Ascending aorta (tissue), 2 donors: ENCODE measurements at regions not wholly inside any gene's neighbourhood (a gene's known extent, or its start where the extent isn't known, plus 50 kb on each side); places are given as distances from the start of the nearest gene placed in this dataset.

ENCODE experiments used
- DNase-seq, 2 donors: peaks; one replicate each; pipeline ENCODE4 v3.0.0-alpha.2; 2019; ENCODE audit warnings: low spot score in 2 of 2
- H3K27ac ChIP-seq, 2 donors: fragments of 200-600 bp; sonication (generic); one replicate each; pipeline ENCODE4 v1.5.1; 2016 to 2017; ENCODE audit warnings: mild to moderate bottlenecking in 1 of 2
- H3K27me3 ChIP-seq: fragments of 200-600 bp; sonication (generic); one replicate; pipeline ENCODE4 v1.5.1; 2017
- H3K36me3 ChIP-seq, 2 donors: fragments of 200-600 bp; sonication (generic); one replicate each; pipeline ENCODE4 v1.5.1; 2016
- H3K4me1 ChIP-seq, 2 donors: fragments of 200-600 bp; sonication (generic); one replicate each; pipeline ENCODE4 v1.5.1; 2016 to 2017; ENCODE audit warnings: mild to moderate bottlenecking in 1 of 2
- H3K4me3 ChIP-seq, 2 donors: fragments of 200-600 bp; sonication (generic); one replicate each; pipeline ENCODE4 v1.5.1; 2016 to 2017; ENCODE audit warnings: mild to moderate bottlenecking in 1 of 2
- H3K9me3 ChIP-seq, 2 donors: fragments of 200-600 bp; sonication (generic); one replicate each; pipeline ENCODE4 v1.5.1; 2016
- intact Hi-C: fragments of 100-400 bp; cut with DNase I; formaldehyde crosslinking; loops from one replicate; pipeline ENCODE4 v1.15.1; 2023
- TF ChIP-seq, protein P1 (sequence below), 3 experiments: fragments of 200-600 bp in 2 of 3; fragments of 450-650 bp in 1 of 3; sonication (generic) in 2 of 3; IDR thresholded peaks; one replicate each; pipeline ENCODE4 v1.5.1; 2016 to 2019; ENCODE audit warnings: antibody characterized with exemption in 3 of 3, mild to moderate bottlenecking in 1 of 3, moderate library complexity in 1 of 3

DNA sequence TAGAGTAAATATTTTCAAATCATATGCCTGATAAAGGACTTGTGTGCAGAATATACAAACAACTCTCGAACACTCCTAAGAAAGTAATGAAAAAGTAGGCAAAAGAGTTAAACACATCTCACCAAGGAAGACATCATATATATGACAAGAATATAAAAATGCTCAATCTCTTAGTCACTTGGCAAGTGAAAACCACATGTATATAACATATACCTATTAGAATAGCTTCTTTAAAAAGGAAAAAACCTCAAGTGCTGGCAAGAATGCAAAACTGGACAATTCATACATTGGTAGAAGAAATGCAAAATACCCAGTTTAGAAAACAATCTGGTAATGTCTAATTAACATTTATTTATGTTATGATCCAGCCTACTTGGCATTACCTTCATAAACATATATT, 146.6 kb upstream of the DGKB start:
- TF ChIP-seq, protein P1, sequence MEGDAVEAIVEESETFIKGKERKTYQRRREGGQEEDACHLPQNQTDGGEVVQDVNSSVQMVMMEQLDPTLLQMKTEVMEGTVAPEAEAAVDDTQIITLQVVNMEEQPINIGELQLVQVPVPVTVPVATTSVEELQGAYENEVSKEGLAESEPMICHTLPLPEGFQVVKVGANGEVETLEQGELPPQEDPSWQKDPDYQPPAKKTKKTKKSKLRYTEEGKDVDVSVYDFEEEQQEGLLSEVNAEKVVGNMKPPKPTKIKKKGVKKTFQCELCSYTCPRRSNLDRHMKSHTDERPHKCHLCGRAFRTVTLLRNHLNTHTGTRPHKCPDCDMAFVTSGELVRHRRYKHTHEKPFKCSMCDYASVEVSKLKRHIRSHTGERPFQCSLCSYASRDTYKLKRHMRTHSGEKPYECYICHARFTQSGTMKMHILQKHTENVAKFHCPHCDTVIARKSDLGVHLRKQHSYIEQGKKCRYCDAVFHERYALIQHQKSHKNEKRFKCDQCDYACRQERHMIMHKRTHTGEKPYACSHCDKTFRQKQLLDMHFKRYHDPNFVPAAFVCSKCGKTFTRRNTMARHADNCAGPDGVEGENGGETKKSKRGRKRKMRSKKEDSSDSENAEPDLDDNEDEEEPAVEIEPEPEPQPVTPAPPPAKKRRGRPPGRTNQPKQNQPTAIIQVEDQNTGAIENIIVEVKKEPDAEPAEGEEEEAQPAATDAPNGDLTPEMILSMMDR (IDR thresholded peaks at IDR 0.05) = no peak
- intact Hi-C loops = no loop called here
- Histone ChIP-seq H3K27me3 (no peaks in the 10 kb centered on the region), H3K4me1 (no peaks in the 10 kb centered on the region), H3K27ac (no peak overlapping the region), H3K9me3 (no peaks in the 10 kb centered on the region), H3K4me3 (no peak overlapping the region), H3K36me3 (no peaks in the 10 kb centered on the region)
- DNase-seq = no peak

DNA sequence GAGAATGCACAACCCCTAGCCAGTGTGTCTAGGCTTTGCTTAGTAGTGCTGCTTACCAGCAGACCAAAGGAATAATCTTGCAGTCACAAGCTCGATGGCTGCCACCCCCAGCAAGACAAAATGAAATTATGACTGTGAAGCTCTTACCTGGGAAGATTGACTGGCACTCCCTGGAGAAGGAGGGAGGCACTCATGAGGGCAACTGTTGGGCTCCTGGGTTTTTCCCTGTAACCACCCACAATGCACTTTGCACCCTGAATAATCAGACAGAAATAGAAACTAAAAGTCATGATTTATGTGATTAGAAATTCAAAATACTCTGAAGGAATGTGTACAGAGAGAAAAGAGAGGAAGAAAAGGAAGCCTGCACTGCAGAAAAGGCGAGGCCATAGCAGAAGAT, 144.3 kb upstream of the DGKB start:
- no peaks in the 10 kb centered on the region for H3K4me1 ChIP-seq
- H3K36me3 ChIP-seq = no peaks in the 10 kb centered on the region
- H3K4me3 ChIP-seq = no peak overlapping the region
- TF ChIP-seq, protein P1 (IDR thresholded peaks at IDR 0.05) = no peak
- H3K27ac ChIP-seq = no peak overlapping the region
- intact Hi-C loops = no loop called here
- DNase-seq = no peak
- H3K27me3 ChIP-seq = no peaks in the 10 kb centered on the region
- no peaks in the 10 kb centered on the region for H3K9me3 ChIP-seq

DNA sequence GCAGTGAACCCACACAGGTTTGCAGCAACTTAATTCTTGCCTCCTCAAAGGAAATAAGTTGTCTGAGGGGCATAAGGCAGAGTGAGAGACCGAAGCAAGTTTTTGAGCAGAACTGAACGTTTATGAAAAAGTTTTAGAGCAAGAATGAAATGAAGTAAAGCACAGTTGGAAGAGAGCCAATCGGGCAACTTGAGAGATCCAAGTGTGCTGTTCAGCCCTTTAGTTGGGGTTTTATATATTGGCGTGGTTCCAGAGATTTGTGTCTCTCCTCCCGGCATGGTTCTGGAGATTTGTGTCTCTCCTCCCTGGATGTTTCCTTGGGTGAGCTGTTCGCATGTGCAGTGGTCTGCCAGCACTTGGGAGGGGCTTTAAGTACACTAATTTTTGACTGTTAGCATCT, 141.4 kb upstream of the DGKB start:
- no peaks in the 10 kb centered on the region for H3K36me3 ChIP-seq
- H3K27ac ChIP-seq = no peak overlapping the region
- no peaks in the 10 kb centered on the region for H3K9me3 ChIP-seq
- no peaks in the 10 kb centered on the region for H3K4me1 ChIP-seq
- intact Hi-C loops = no loop called here
- no peak for DNase-seq
- TF ChIP-seq, protein P1 (IDR thresholded peaks at IDR 0.05) = no peak
- H3K27me3 ChIP-seq = no peaks in the 10 kb centered on the region
- no peak overlapping the region for H3K4me3 ChIP-seq

DNA sequence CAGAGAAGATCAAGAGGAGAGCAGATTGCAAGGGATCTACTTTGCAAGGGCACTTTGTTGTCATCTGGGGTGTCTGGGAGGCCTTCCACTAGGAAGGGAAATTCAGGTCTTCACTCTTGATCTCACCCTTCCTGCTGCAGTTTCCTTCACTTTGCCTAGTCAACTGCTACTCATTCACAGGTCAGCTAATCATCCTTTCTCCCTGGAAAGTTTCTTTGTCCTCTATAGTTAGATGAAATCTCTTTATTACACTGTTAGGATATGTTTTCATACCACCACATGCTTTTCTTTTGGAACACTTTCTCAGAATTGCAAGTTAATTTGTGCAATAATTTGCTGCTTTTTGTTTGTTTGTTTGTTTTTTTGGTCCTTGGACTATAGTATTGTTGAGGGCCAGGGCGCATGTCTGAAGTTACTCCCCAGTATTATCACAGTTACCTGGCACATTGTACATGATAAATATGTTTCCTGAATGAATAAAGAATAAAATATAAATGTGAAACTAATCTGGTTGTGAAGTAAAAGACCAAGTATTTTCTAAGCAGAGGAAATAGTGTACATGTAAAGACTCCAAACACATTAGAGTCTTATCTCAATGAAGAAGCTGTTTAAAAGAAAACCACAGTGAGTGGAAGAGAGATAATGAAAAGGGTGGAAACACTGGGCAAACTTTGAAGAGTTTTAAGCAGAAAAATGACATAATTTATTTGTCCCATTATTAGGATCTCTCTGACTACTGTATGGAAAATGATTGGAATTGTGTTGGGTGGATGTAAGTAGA, 139.9 kb upstream of the DGKB start:
- Histone ChIP-seq H3K4me3 (no peak overlapping the region), H3K27me3 (no peaks in the 10 kb centered on the region), H3K36me3 (no peaks in the 10 kb centered on the region), H3K27ac (no peak overlapping the region), H3K4me1 (no peaks in the 10 kb centered on the region), H3K9me3 (no peaks in the 10 kb centered on the region)
- intact Hi-C loops = no loop called here
- TF ChIP-seq, protein P1 (IDR thresholded peaks at IDR 0.05) = no peak
- DNase-seq = no peak

DNA sequence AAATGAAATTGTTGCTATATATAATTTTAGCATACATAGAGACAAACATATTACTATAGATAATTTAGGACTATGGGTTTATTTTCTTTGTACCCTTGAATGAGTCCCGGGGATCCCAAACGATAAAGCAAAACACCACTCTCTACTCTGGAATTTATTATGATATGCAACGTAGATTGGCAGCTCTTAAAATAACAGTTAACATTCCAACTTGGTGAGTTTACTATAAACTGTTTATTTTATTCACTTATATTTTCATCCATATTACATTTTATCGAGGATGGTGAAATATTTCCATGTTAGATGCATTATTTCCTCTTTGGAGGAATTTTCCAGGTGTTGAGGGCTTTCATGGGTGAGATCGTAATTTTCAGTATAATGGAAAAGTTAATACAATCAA, 138.7 kb upstream of the DGKB start:
- no peak overlapping the region for H3K4me3 ChIP-seq
- H3K9me3 ChIP-seq = no peaks in the 10 kb centered on the region
- intact Hi-C loops = no loop called here
- TF ChIP-seq, protein P1 (IDR thresholded peaks at IDR 0.05) = no peak
- no peaks in the 10 kb centered on the region for H3K4me1 ChIP-seq
- no peaks in the 10 kb centered on the region for H3K36me3 ChIP-seq
- DNase-seq = no peak
- H3K27me3 ChIP-seq = no peaks in the 10 kb centered on the region
- no peak overlapping the region for H3K27ac ChIP-seq

DNA sequence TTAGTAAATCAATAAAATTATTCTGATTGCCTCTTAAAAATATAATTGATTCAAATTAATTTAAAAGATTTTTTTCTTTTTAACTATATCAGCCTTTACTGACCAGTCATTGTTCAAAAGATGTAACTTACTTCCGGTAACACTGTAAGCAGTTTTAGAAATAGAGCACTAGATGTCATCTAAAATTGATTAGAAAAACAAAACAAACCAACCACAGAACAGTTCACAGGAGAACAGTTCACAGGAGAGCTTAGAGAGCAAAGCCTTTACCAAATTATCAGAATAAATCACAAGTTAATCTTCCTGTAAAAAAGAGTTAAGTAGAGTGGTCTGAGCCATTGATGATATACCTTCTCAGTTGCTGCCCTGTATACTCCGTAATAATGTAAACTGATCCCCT, 133.3 kb upstream of the DGKB start:
- intact Hi-C loops = no loop called here

More for the DNA sequence above, 133.3 kb upstream of the DGKB start:
- H3K27ac ChIP-seq = no peak overlapping the region
- H3K4me3 ChIP-seq = no peak overlapping the region
- TF ChIP-seq, protein P1 (IDR thresholded peaks at IDR 0.05) = no peak
- no peaks in the 10 kb centered on the region for H3K9me3 ChIP-seq
- H3K4me1 ChIP-seq = no peaks in the 10 kb centered on the region
- H3K27me3 ChIP-seq = no peaks in the 10 kb centered on the region
- H3K36me3 ChIP-seq = no peaks in the 10 kb centered on the region
- DNase-seq = no peak
